SK-N-SH (cell line): ENCODE measurements at regions not wholly inside any gene's neighbourhood (a gene's known extent, or its start where the extent isn't known, plus 50 kb on each side); places are given as distances from the start of the nearest gene placed in this dataset.

Source experiments
- CTCF ChIA-PET: fragments of 300-600, 350-600 bp; formaldehyde crosslinking; extraction: SDS; loops from one replicate; lab custom pipeline; 2021; lab: Yijun Ruan, JAX
- POLR2A ChIA-PET: fragments of 350-600 bp; sonication (Branson Sonifier 250); formaldehyde crosslinking; extraction: SDS; loops from one replicate; lab custom pipeline; 2020; ENCODE audit warnings: antibody characterized with exemption, inconsistent platforms; lab: Yijun Ruan, JAX
- DNase-seq: peaks from one replicate; pipeline ENCODE4 v3.0.0; 2012
- H2AFZ ChIP-seq: fragments of 200-600 bp; sonication (generic); 2 replicates; pipeline ENCODE4 v1.8.1; 2016; ENCODE audit warnings: antibody characterized with exemption, mild to moderate bottlenecking, low read depth
- H3F3A ChIP-seq: fragments of 200-600 bp; sonication (generic); replicated peaks from 2 replicates; pipeline ENCODE3; 2016; ENCODE audit warnings: antibody characterized with exemption, mild to moderate bottlenecking; ENCODE audit not compliant: insufficient read depth
- H3K27ac ChIP-seq, 2 experiments: fragments of 200-500 bp in 1 of 2; fragments of 200-600 bp in 1 of 2; sonication (Bioruptor generic) in 1 of 2; sonication (generic), shearing (Covaris generic) in 1 of 2; 2 replicates each; pipeline versions ENCODE4 v1.5.1 to v1.6.1; 2014 to 2016; ENCODE audit warnings: low read depth in 2 of 2, inconsistent platforms in 1 of 2, low read length in 1 of 2, mild to moderate bottlenecking in 1 of 2, mixed read lengths in 1 of 2
- H3K27me3 ChIP-seq: fragments of 200-600 bp; sonication (generic), shearing (Covaris generic); 2 replicates; pipeline ENCODE4 v1.6.1; 2016; ENCODE audit warnings: mixed run types; ENCODE audit not compliant: insufficient read depth
- H3K36me3 ChIP-seq, 2 experiments: fragments of 200-500 bp in 1 of 2; fragments of 200-600 bp in 1 of 2; sonication (Bioruptor generic) in 1 of 2; sonication (generic) in 1 of 2; replicated peaks in 1 of 2; 2 replicates each; pipeline versions ENCODE3 to v1.5.1; 2014 to 2016; ENCODE audit warnings: low read length in 1 of 2, mild to moderate bottlenecking in 1 of 2; ENCODE audit not compliant: insufficient read depth in 2 of 2, control insufficient read depth in 1 of 2
- H3K4me1 ChIP-seq, 2 experiments: fragments of 200-500 bp in 1 of 2; fragments of 200-600 bp in 1 of 2; sonication (Bioruptor generic) in 1 of 2; sonication (generic), shearing (Covaris generic) in 1 of 2; 2 replicates each; pipeline versions ENCODE4 v1.5.1 to v1.6.1; 2014 to 2016; ENCODE audit warnings: low read depth in 1 of 2, low read length in 1 of 2, mixed run types in 1 of 2; ENCODE audit not compliant: insufficient read depth in 2 of 2, control insufficient read depth in 1 of 2
- H3K4me2 ChIP-seq: fragments of 200-600 bp; sonication (generic), shearing (Covaris generic); 2 replicates; pipeline ENCODE4 v1.6.1; 2017; ENCODE audit warnings: mixed run types
- H3K4me3 ChIP-seq, 2 experiments: fragments of 200-500 bp in 1 of 2; fragments of 200-600 bp in 1 of 2; sonication (Bioruptor generic) in 1 of 2; sonication (generic), shearing (Covaris generic) in 1 of 2; 2 replicates each; pipeline versions ENCODE4 v1.5.1 to v1.8.1; 2014 to 2016; ENCODE audit warnings: low read depth in 2 of 2, inconsistent platforms in 1 of 2, low read length in 1 of 2, mild to moderate bottlenecking in 1 of 2, mixed read lengths in 1 of 2, moderate library complexity in 1 of 2
- H3K79me2 ChIP-seq: fragments of 200-600 bp; sonication (generic); 2 replicates; pipeline ENCODE4 v1.8.1; 2017; ENCODE audit warnings: mild to moderate bottlenecking; ENCODE audit not compliant: insufficient read depth
- H3K9ac ChIP-seq: fragments of 200-600 bp; sonication (generic); 2 replicates; pipeline ENCODE4 v1.6.1; 2017; ENCODE audit warnings: mixed run types
- H3K9me2 ChIP-seq: fragments of 200-600 bp; sonication (generic); 2 replicates; pipeline ENCODE4 v1.6.1; 2017; ENCODE audit warnings: mixed run types
- H3K9me3 ChIP-seq: fragments of 200-600 bp; sonication (generic); 2 replicates; pipeline ENCODE4 v1.6.1; 2017; ENCODE audit warnings: mixed run types, mild to moderate bottlenecking, moderate library complexity
- H4K20me1 ChIP-seq: fragments of 200-600 bp; sonication (generic); 2 replicates; pipeline ENCODE4 v1.6.1; 2017; ENCODE audit warnings: mild to moderate bottlenecking, mixed run types; ENCODE audit not compliant: insufficient read depth
- CHD2 ChIP-seq: fragments of 150-350 bp; IDR thresholded peaks from 2 replicates; pipeline ENCODE4 v1.6.1; 2018; ENCODE audit warnings: low read length; ENCODE audit not compliant: partially characterized antibody
- CTCF ChIP-seq: fragments of 200-600 bp; sonication (generic); IDR thresholded peaks from 2 replicates; pipeline ENCODE4 v1.6.1; 2017; ENCODE audit warnings: antibody characterized with exemption, mild to moderate bottlenecking, moderate library complexity
- FOXJ3 ChIP-seq: sonication (generic); formaldehyde crosslinking; IDR thresholded peaks from 2 replicates; pipeline ENCODE4 v1.5.1; 2020; ENCODE audit warnings: mild to moderate bottlenecking, missing genetic modification reagents
- GABPA ChIP-seq: IDR thresholded peaks from 2 replicates; pipeline ENCODE4 v1.4.0; 2012; ENCODE audit warnings: low read depth, mild to moderate bottlenecking
- GATA2 ChIP-seq: sonication (generic); formaldehyde crosslinking; IDR thresholded peaks from 2 replicates; pipeline ENCODE4 v1.5.0; 2020; ENCODE audit warnings: mild to moderate bottlenecking, missing genetic modification reagents
- JUND ChIP-seq: IDR thresholded peaks from 2 replicates; pipeline ENCODE4 v1.4.0; 2012
- MEF2A ChIP-seq: IDR thresholded peaks from 2 replicates; pipeline ENCODE4 v1.4.0; 2012; ENCODE audit warnings: low read depth, borderline replicate concordance
- MXI1 ChIP-seq: IDR thresholded peaks from 2 replicates; pipeline ENCODE4 v1.6.1; 2012; ENCODE audit warnings: mild to moderate bottlenecking, low read depth, low read length, improper control_type of control experiment
- NRF1 ChIP-seq: IDR thresholded peaks from 2 replicates; pipeline ENCODE4 v1.6.1; 2012; ENCODE audit warnings: low read depth, mild to moderate bottlenecking, low read length
- PBX3 ChIP-seq: IDR thresholded peaks from 2 replicates; pipeline ENCODE4; 2012
- POLR2AphosphoS5 ChIP-seq: IDR thresholded peaks from 2 replicates; pipeline ENCODE4 v1.6.1; 2012; ENCODE audit warnings: low read depth, low read length
- RXRA ChIP-seq: IDR thresholded peaks from 2 replicates; pipeline ENCODE4 v1.4.0; 2012; ENCODE audit warnings: low read depth, mild to moderate bottlenecking, borderline replicate concordance
- SMC3 ChIP-seq: IDR thresholded peaks from 2 replicates; pipeline ENCODE4 v1.6.1; 2012; ENCODE audit warnings: low read depth, low read length, improper control_type of control experiment
- TCF12 ChIP-seq: IDR thresholded peaks from 2 replicates; pipeline ENCODE4 v1.4.0; 2012
- TEAD4 ChIP-seq: IDR thresholded peaks from 2 replicates; pipeline ENCODE4 v1.4.0; 2012; ENCODE audit warnings: mild to moderate bottlenecking, borderline replicate concordance; ENCODE audit not compliant: insufficient read depth
- YY1 ChIP-seq: IDR thresholded peaks from 2 replicates; pipeline ENCODE4 v1.4.0; 2012; ENCODE audit warnings: low read depth, mild to moderate bottlenecking
- WGBS: methylation state at CpG from one replicate; pipeline ENCODE4 v1.1.6; 2017; ENCODE audit warnings: low lambda C conversion rate; 5-methylcytosine and 5-hydroxymethylcytosine counted together
- TF ChIP-seq, protein P1 (sequence below): IDR thresholded peaks from 2 replicates; pipeline ENCODE4 v1.6.1; 2012; ENCODE audit warnings: mild to moderate bottlenecking, low read depth, low read length, moderate library complexity
- TF ChIP-seq, protein P2 (sequence below): IDR thresholded peaks from 2 replicates; pipeline ENCODE4 v1.4.0; 2012; ENCODE audit warnings: low read depth, borderline replicate concordance

DNA sequence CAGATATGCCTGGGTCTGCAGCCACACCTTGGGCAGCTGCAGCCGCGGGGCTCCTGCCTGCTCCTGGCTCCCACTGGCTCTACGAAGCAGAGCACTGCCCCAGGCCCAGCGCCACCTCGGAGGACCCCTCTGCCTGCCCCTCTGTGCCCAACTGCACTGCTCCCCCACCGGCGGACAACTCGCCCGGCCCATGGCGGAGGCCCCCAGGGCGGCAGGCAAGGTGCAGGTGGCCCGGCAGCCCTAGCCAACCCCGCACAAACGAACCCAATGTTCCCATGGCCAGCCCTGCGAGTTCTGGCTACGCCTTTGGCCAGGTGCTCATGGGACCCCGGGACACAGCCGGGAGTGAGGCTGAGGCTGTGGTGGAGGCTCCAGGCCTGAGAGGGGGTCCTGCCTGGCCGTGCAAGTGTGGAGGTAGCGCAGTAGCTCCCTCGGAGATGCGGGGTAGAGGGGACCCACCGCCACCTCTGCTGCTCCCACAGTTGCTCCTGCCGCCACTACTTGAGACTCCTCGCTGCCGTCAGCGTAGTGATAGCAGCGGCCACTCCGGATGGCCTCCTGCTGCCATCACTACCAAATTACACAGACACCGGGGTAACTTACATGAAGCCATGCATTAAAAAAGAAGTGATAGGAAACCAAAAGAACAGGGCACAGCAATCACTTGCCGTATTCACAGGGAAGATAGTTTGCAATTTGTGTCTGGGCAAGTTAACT lies 97.3 kb upstream of the SP4 start:
- ChIA-PET POLR2A (no interaction called here), CTCF (interaction anchor here (1.0 kb wide), 2 partner anchors 12 to 77 kb away, joined by 3 read pairs; no protein-coding TSS in a partner anchor)
- H3K27ac ChIP-seq, result no peak overlapping the region
- no peak overlapping the region for H3K4me2 ChIP-seq
- no peaks in the 10 kb centered on the region for H3K4me1 ChIP-seq
- no peak for TF ChIP-seq GABPA
- TF ChIP-seq POLR2AphosphoS5, result no peak
- no peak for TF ChIP-seq FOXJ3
- TF ChIP-seq RXRA, result no peak
- TF ChIP-seq, protein P1, sequence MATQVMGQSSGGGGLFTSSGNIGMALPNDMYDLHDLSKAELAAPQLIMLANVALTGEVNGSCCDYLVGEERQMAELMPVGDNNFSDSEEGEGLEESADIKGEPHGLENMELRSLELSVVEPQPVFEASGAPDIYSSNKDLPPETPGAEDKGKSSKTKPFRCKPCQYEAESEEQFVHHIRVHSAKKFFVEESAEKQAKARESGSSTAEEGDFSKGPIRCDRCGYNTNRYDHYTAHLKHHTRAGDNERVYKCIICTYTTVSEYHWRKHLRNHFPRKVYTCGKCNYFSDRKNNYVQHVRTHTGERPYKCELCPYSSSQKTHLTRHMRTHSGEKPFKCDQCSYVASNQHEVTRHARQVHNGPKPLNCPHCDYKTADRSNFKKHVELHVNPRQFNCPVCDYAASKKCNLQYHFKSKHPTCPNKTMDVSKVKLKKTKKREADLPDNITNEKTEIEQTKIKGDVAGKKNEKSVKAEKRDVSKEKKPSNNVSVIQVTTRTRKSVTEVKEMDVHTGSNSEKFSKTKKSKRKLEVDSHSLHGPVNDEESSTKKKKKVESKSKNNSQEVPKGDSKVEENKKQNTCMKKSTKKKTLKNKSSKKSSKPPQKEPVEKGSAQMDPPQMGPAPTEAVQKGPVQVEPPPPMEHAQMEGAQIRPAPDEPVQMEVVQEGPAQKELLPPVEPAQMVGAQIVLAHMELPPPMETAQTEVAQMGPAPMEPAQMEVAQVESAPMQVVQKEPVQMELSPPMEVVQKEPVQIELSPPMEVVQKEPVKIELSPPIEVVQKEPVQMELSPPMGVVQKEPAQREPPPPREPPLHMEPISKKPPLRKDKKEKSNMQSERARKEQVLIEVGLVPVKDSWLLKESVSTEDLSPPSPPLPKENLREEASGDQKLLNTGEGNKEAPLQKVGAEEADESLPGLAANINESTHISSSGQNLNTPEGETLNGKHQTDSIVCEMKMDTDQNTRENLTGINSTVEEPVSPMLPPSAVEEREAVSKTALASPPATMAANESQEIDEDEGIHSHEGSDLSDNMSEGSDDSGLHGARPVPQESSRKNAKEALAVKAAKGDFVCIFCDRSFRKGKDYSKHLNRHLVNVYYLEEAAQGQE, result no peak
- no peak for TF ChIP-seq MXI1
- TF ChIP-seq YY1, result no peak
- TF ChIP-seq PBX3, result no peak
- no peak for TF ChIP-seq TEAD4
- no peak for TF ChIP-seq CTCF
- no peak for TF ChIP-seq CHD2
- no peak for TF ChIP-seq MEF2A
- no peak for TF ChIP-seq TCF12
- TF ChIP-seq JUND, result no peak
- no peak for TF ChIP-seq SMC3
- TF ChIP-seq, protein P2, sequence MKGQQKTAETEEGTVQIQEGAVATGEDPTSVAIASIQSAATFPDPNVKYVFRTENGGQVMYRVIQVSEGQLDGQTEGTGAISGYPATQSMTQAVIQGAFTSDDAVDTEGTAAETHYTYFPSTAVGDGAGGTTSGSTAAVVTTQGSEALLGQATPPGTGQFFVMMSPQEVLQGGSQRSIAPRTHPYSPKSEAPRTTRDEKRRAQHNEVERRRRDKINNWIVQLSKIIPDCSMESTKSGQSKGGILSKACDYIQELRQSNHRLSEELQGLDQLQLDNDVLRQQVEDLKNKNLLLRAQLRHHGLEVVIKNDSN, result no peak
- TF ChIP-seq GATA2 (CRISPR knock-in tag), result no peak
- no peak for TF ChIP-seq NRF1
- H3K9me3 ChIP-seq, result no peaks in the 10 kb centered on the region
- H3K9me2 ChIP-seq, result no peaks in the 10 kb centered on the region; the same call in 1 of the 2 replicates
- H3F3A ChIP-seq, result no peaks in the 10 kb centered on the region
- no peak for DNase-seq
- no peaks in the 10 kb centered on the region; the same call in 1 of the 2 replicates for H3K27me3 ChIP-seq
- H3K36me3 ChIP-seq, result no peaks in the 10 kb centered on the region
- H2AFZ ChIP-seq, result no peak overlapping the region
- no peak overlapping the region for H3K9ac ChIP-seq
- H3K79me2 ChIP-seq, result no peaks in the 10 kb centered on the region
- 53% methylated on average over 12 of the region's 31 CpGs for WGBS
- H4K20me1 ChIP-seq, result no peaks in the 10 kb centered on the region
- no peak overlapping the region for H3K4me3 ChIP-seq
